OCI-LY7 (cell line): ENCODE measurements at regions not wholly inside any gene's neighbourhood (a gene's known extent, or its start where the extent isn't known, plus 50 kb on each side); places are given as distances from the start of the nearest gene placed in this dataset.

Experiments
- BruUV-seq: library from RNA; stranded (reverse); fragments of 400-500 nt; replicated peaks from 2 replicates; lab custom pipeline; 2021; lab: Mats Ljungman, UMichigan
- CTCF ChIA-PET: fragments of 300-600 bp; sonication (Branson Sonifier 250); formaldehyde crosslinking; loops from one replicate; lab custom pipeline; 2022; ENCODE audit warnings: antibody characterized with exemption; ENCODE audit not compliant: unreplicated experiment; lab: Charles Lee
- POLR2A ChIA-PET: fragments of 300-600 bp; sonication (Branson Sonifier 250); formaldehyde crosslinking; loops from one replicate; lab custom pipeline; 2022; ENCODE audit warnings: antibody characterized with exemption; lab: Charles Lee
- DNase-seq: peaks from one replicate; pipeline ENCODE4 v3.0.0-alpha.2; 2015; ENCODE audit warnings: low spot score
- H2AFZ ChIP-seq: fragments of 200-600 bp; sonication (generic), shearing (Covaris generic); 2 replicates; pipeline ENCODE4 v1.6.1; 2014; ENCODE audit warnings: mild to moderate bottlenecking, antibody characterized with exemption, low read length, moderate library complexity
- H3K27ac ChIP-seq: fragments of 200-600 bp; sonication (generic); 2 replicates; pipeline ENCODE4 v1.5.1; 2014; ENCODE audit warnings: mixed run types, low read depth, mild to moderate bottlenecking, moderate library complexity, low read length, inconsistent platforms; ENCODE audit not compliant: poor library complexity, severe bottlenecking
- H3K36me3 ChIP-seq: fragments of 200-600 bp; sonication (generic); 2 replicates; pipeline ENCODE4 v1.6.1; 2014; ENCODE audit warnings: mild to moderate bottlenecking, antibody characterized with exemption, low read length, moderate library complexity, mixed read lengths; ENCODE audit not compliant: insufficient read depth
- H3K4me1 ChIP-seq: fragments of 200-600 bp; sonication (generic); 2 replicates; pipeline ENCODE4 v1.5.1; 2014; ENCODE audit warnings: mild to moderate bottlenecking, low read length; ENCODE audit not compliant: insufficient read depth, poor library complexity, severe bottlenecking
- H3K4me2 ChIP-seq: fragments of 200-600 bp; sonication (generic); 2 replicates; pipeline ENCODE4 v1.6.1; 2014; ENCODE audit warnings: mild to moderate bottlenecking, low read length
- H3K4me3 ChIP-seq: fragments of 200-600 bp; sonication (generic); 2 replicates; pipeline ENCODE4 v1.5.1; 2014; ENCODE audit warnings: mild to moderate bottlenecking, low read depth, low read length; ENCODE audit not compliant: poor library complexity, severe bottlenecking
- H3K79me2 ChIP-seq: fragments of 200-600 bp; sonication (generic); 2 replicates; pipeline ENCODE4 v1.6.1; 2016; ENCODE audit warnings: low read depth, mild to moderate bottlenecking, low read length, moderate library complexity, mixed read lengths; ENCODE audit not compliant: insufficient read depth
- H3K9me2 ChIP-seq: fragments of 200-600 bp; sonication (generic); 2 replicates; pipeline ENCODE4 v1.6.1; 2016; ENCODE audit warnings: mild to moderate bottlenecking, low read length, mixed read lengths; ENCODE audit not compliant: insufficient read depth
- H3K9me3 ChIP-seq: fragments of 200-600 bp; sonication (generic); 2 replicates; pipeline ENCODE4 v1.6.1; 2014; ENCODE audit warnings: mild to moderate bottlenecking, mixed run types, low read length, mixed read lengths
- H4K20me1 ChIP-seq: fragments of 200-600 bp; sonication (generic); 2 replicates; pipeline ENCODE4 v1.6.1; 2014; ENCODE audit warnings: mild to moderate bottlenecking, antibody characterized with exemption, low read length, moderate library complexity, mixed read lengths; ENCODE audit not compliant: insufficient read depth
- EZH2phosphoT487 ChIP-seq: fragments of 200-600 bp; sonication (generic); IDR thresholded peaks from 2 replicates; pipeline ENCODE4 v1.6.1; 2018; ENCODE audit warnings: low read depth, borderline replicate concordance, mild to moderate bottlenecking, mixed run types, antibody characterized with exemption, low read length, moderate library complexity, mixed read lengths
- intact Hi-C: fragments of 100-400 bp; cut with micrococcal nuclease; formaldehyde crosslinking; loops from one replicate; pipeline ENCODE4 v1.10.0; 2022; ENCODE audit not compliant: unreplicated experiment
- TF ChIP-seq, protein P1 (sequence below): fragments of 200-600 bp; sonication (generic); conservative IDR thresholded peaks from 2 replicates; pipeline ENCODE4 v1.5.1; 2014; ENCODE audit warnings: mild to moderate bottlenecking, antibody characterized with exemption, low read length, moderate library complexity, mixed read lengths

DNA sequence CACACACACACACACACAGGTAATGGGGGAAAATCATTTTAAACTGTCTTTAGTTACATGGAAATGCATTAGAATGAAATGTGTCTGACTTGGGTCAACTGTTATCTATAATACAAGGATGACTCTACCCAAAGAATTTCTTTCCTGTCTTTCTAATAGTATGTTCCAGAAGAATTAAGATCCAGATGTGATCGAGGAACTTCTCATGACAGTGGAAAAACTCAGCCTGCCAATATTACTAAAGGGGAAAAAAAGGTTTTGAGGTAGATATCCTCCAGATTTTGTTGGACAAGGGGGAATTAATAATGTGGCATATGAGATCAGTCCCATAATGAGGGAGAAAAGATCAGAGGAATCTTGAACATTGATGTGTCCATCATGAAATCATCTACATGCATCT lies 190.6 kb upstream of the MAP3K1 start:
- no peak overlapping the region for H2AFZ ChIP-seq
- no TSS peak for BruUV-seq
- no peak overlapping the region for H3K4me3 ChIP-seq
- H3K9me3 ChIP-seq: peaks cover 15% of the 10 kb centered on the region; the same call in 1 of the 2 replicates
- no peaks in the 10 kb centered on the region for H3K79me2 ChIP-seq
- intact Hi-C loops: no loop called here
- ChIA-PET POLR2A (no interaction called here), CTCF (no interaction called here)
- no peaks in the 10 kb centered on the region for H3K4me1 ChIP-seq
- no peak for TF ChIP-seq EZH2phosphoT487
- TF ChIP-seq, protein P1, sequence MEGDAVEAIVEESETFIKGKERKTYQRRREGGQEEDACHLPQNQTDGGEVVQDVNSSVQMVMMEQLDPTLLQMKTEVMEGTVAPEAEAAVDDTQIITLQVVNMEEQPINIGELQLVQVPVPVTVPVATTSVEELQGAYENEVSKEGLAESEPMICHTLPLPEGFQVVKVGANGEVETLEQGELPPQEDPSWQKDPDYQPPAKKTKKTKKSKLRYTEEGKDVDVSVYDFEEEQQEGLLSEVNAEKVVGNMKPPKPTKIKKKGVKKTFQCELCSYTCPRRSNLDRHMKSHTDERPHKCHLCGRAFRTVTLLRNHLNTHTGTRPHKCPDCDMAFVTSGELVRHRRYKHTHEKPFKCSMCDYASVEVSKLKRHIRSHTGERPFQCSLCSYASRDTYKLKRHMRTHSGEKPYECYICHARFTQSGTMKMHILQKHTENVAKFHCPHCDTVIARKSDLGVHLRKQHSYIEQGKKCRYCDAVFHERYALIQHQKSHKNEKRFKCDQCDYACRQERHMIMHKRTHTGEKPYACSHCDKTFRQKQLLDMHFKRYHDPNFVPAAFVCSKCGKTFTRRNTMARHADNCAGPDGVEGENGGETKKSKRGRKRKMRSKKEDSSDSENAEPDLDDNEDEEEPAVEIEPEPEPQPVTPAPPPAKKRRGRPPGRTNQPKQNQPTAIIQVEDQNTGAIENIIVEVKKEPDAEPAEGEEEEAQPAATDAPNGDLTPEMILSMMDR: no peak
- H3K4me2 ChIP-seq: no peak overlapping the region
- H3K9me2 ChIP-seq: no peaks in the 10 kb centered on the region
- DNase-seq: no peak
- H3K27ac ChIP-seq: no peak overlapping the region
- H4K20me1 ChIP-seq: no peaks in the 10 kb centered on the region
- no peaks in the 10 kb centered on the region for H3K36me3 ChIP-seq

DNA sequence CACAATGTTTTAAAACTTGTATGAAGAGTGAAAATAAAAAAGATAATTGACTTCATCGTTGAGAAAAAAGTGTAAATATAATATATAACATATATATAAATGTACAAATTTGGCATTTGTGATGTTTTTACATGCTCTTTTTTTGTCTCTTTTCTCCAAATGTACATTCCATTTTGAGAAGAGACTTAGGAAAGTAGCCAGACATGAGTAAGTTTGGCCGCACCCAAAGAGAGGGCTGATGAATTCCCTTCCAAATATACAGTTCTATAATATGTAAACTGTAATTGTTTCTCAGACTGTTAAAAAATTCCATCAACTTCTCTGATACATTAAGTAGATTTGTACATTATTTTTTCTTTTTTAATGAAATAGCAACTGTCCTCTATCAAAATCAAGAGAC lies 193.2 kb upstream of the MAP3K1 start:
- Histone ChIP-seq H3K27ac (no peak overlapping the region), H3K36me3 (peaks cover 4% of the 10 kb centered on the region; the same call in 1 of the 2 replicates), H4K20me1 (no peaks in the 10 kb centered on the region), H3K79me2 (no peaks in the 10 kb centered on the region), H2AFZ (no peak overlapping the region), H3K4me2 (no peak overlapping the region), H3K4me3 (no peak overlapping the region), H3K9me3 (peaks cover 20% of the 10 kb centered on the region), H3K4me1 (no peaks in the 10 kb centered on the region), H3K9me2 (no peaks in the 10 kb centered on the region)
- no TSS peak for BruUV-seq
- CTCF ChIA-PET: no interaction called here
- POLR2A ChIA-PET: no interaction called here
- intact Hi-C loops: no loop called here
- no peak for TF ChIP-seq EZH2phosphoT487
- TF ChIP-seq, protein P1: no peak
- DNase-seq: no peak

DNA sequence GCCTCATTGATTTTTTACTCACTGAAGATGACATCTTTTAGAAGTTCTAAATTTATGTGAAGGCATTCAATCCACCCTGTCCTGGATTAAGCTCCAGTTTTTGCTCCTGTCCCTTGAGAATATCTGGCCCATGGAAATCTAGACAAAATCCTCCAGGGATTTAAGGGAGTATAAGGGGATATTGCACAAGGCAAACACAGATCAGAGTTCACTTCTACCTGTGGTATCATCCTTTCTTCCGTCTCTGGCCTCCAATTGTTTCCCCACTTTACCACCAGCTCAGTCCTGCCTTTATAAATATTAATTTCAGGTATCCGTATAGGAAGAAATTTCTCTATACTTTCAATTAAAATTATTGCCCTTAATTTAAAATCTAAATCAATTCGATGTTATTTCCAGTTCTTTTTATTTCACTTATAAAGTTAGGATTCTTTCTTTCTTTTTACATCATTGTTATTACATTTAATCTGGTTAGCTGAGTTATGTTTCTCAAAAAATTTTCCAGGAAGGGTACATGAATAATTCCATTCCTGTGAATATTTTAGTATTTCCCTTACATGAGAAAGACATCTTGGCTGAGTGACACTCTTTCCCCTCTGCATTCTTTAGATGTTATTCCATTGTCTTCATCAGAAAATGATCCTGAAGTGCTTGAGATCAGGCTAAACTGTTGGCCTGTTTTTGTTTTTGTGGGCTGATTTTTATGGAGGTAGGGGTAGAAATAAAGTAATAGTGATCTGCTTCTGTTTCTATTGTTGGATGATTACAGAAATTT lies 194.3 kb upstream of the MAP3K1 start:
- Histone ChIP-seq H3K4me3 (no peak overlapping the region), H3K4me2 (no peak overlapping the region), H3K9me3 (peaks cover 18% of the 10 kb centered on the region), H3K9me2 (no peaks in the 10 kb centered on the region), H3K36me3 (peaks cover 4% of the 10 kb centered on the region; the same call in 1 of the 2 replicates), H3K79me2 (no peaks in the 10 kb centered on the region), H2AFZ (no peak overlapping the region), H3K4me1 (no peaks in the 10 kb centered on the region), H4K20me1 (no peaks in the 10 kb centered on the region), H3K27ac (no peak overlapping the region)
- DNase-seq: no peak
- POLR2A ChIA-PET: interaction anchor here (0.5 to 1.2 kb wide), 3 partner anchors 49 to 676 kb away, joined by 3 to 5 read pairs (median 3); no protein-coding TSS in a partner anchor
- intact Hi-C loops: no loop called here
- BruUV-seq: no TSS peak
- CTCF ChIA-PET: no interaction called here
- TF ChIP-seq, protein P1: no peak
- TF ChIP-seq EZH2phosphoT487: no peak
